WTC11 (cell line): ENCODE measurements at regions not wholly inside any gene's neighbourhood (a gene's known extent, or its start where the extent isn't known, plus 50 kb on each side); places are given as distances from the start of the nearest gene placed in this dataset.

ENCODE experiments used
- ATAC-seq: fragments of 200-7000 bp; cut with Tn5 transposase; 2 replicates; pipeline ENCODE4 v1.10.0; 2021; ENCODE audit warnings: mild to moderate bottlenecking, moderate library complexity
- CTCF ChIA-PET: fragments of 300-600 bp; sonication (Branson Sonifier 250); formaldehyde crosslinking; loops from one replicate; lab custom pipeline; 2021; ENCODE audit warnings: antibody characterized with exemption; lab: Charles Lee
- POLR2A ChIA-PET: fragments of 350-600 bp; sonication (Branson Sonifier 250); formaldehyde crosslinking; loops from one replicate; lab custom pipeline; 2021; ENCODE audit warnings: antibody characterized with exemption; lab: Charles Lee
- DNase-seq: peaks from one replicate; pipeline ENCODE4 v3.0.0; 2021; ENCODE audit warnings: low spot score
- H3K27ac Mint-ChIP-seq: 2 replicates; pipeline ENCODE4 v1.8.0; 2021; ENCODE audit warnings: mixed read lengths
- H3K27me3 Mint-ChIP-seq: 2 replicates; pipeline ENCODE4 v1.8.0; 2021; ENCODE audit warnings: low read depth, mild to moderate bottlenecking, moderate library complexity, mixed read lengths
- H3K36me3 Mint-ChIP-seq: 2 replicates; pipeline ENCODE4 v1.8.0; 2021; ENCODE audit warnings: mixed read lengths
- H3K4me1 Mint-ChIP-seq: 2 replicates; pipeline ENCODE4 v1.8.0; 2022; ENCODE audit warnings: mixed read lengths
- H3K4me3 Mint-ChIP-seq: 2 replicates; pipeline ENCODE4 v1.8.0; 2021; ENCODE audit warnings: mild to moderate bottlenecking, moderate library complexity, mixed read lengths
- H3K9me3 Mint-ChIP-seq: 2 replicates; pipeline ENCODE4 v1.8.0; 2021; ENCODE audit warnings: mixed read lengths
- CBFB ChIP-seq: sonication (generic); formaldehyde crosslinking; IDR thresholded peaks from 2 replicates; pipeline ENCODE4 v1.8.1; 2022; ENCODE audit warnings: mild to moderate bottlenecking, low read depth, missing genetic modification reagents
- CDX4 ChIP-seq: fragments of 250-450 bp; sonication (Bioruptor Pico); IDR thresholded peaks from 2 replicates; pipeline ENCODE4 v1.9.0; 2021; ENCODE audit warnings: moderate library complexity, mild to moderate bottlenecking, inconsistent platforms, borderline replicate concordance
- CREB1 ChIP-seq: sonication (generic); formaldehyde crosslinking; IDR thresholded peaks from 2 replicates; pipeline ENCODE4 v1.8.0; 2023; ENCODE audit warnings: mild to moderate bottlenecking, missing genetic modification reagents
- FOXP1 ChIP-seq: sonication (generic); formaldehyde crosslinking; IDR thresholded peaks from 2 replicates; pipeline ENCODE4 v1.8.0; 2022; ENCODE audit warnings: missing genetic modification reagents, mild to moderate bottlenecking, moderate library complexity, borderline replicate concordance
- HMGA2 ChIP-seq: fragments of 250-450 bp; sonication (Bioruptor Pico); IDR thresholded peaks from 2 replicates; pipeline ENCODE4 v1.4.0; 2021; ENCODE audit warnings: mild to moderate bottlenecking, moderate library complexity
- SP1 ChIP-seq: sonication (generic); formaldehyde crosslinking; conservative IDR thresholded peaks from 2 replicates; pipeline ENCODE4 v1.8.1; 2022; ENCODE audit warnings: missing genetic modification reagents
- STAT6 ChIP-seq: sonication (generic); formaldehyde crosslinking; conservative IDR thresholded peaks from 2 replicates; pipeline ENCODE4 v1.8.1; 2023; ENCODE audit warnings: mild to moderate bottlenecking, low read depth, missing genetic modification reagents, moderate library complexity
- USF1 ChIP-seq: sonication (generic); formaldehyde crosslinking; IDR thresholded peaks from 2 replicates; pipeline ENCODE4 v1.8.0; 2022; ENCODE audit warnings: mild to moderate bottlenecking, missing genetic modification reagents
- ZBTB21 ChIP-seq: sonication (generic); formaldehyde crosslinking; IDR thresholded peaks from 2 replicates; pipeline ENCODE4 v1.8.1; 2023; ENCODE audit warnings: mild to moderate bottlenecking, missing genetic modification reagents, borderline replicate concordance
- ZNF263 ChIP-seq: sonication (generic); formaldehyde crosslinking; IDR thresholded peaks from 2 replicates; pipeline ENCODE4 v1.8.1; 2022; ENCODE audit warnings: low read depth, mild to moderate bottlenecking, moderate library complexity, missing genetic modification reagents
- ZNF425 ChIP-seq: fragments of 250-450 bp; sonication (Bioruptor Pico); conservative IDR thresholded peaks from 2 replicates; pipeline ENCODE4 v1.9.0; 2021; ENCODE audit warnings: mild to moderate bottlenecking
- ZNF512 ChIP-seq: sonication (generic); formaldehyde crosslinking; IDR thresholded peaks from 2 replicates; pipeline ENCODE4 v1.8.1; 2022; ENCODE audit warnings: missing genetic modification reagents, borderline replicate concordance

GRCh38 chr5:125125031-125125823, 378.8 kb upstream of the ZNF608 start:
- TF ChIP-seq CBFB (no peak), FOXP1 (CRISPR knock-in tag) (no peak), STAT6 (CRISPR knock-in tag) (no peak), ZNF263 (CRISPR knock-in tag) (no peak), CDX4 (CRISPR knock-in tag) (no peak), CREB1 (no peak)
- TF ChIP-seq, all 79 proteins: peak for 0
- ChIA-PET CTCF (no interaction called here), POLR2A (no interaction called here)
- Mint-ChIP-seq H3K9me3 (no peaks in the 10 kb centered on the region), H3K27me3 (no peaks in the 10 kb centered on the region), H3K4me3 (no peak overlapping the region), H3K27ac (no peak overlapping the region), H3K4me1 (peaks cover 4% of the 10 kb centered on the region), H3K36me3 (no peaks in the 10 kb centered on the region)
- no peak for DNase-seq
- ATAC-seq: no peak

- DNase-seq (no peak), ATAC-seq (no peak)
- POLR2A ChIA-PET: no interaction called here
- H3K4me3 Mint-ChIP-seq: no peak overlapping the region
- no peaks in the 10 kb centered on the region for H3K4me1 Mint-ChIP-seq
- H3K9me3 Mint-ChIP-seq: no peaks in the 10 kb centered on the region
- no peak overlapping the region for H3K27ac Mint-ChIP-seq
- TF ChIP-seq FOXP1 (CRISPR knock-in tag) (no peak), ZNF512 (CRISPR knock-in tag) (no peak), SP1 (CRISPR knock-in tag) (no peak), HMGA2 (no peak), CBFB (no peak), USF1 (CRISPR knock-in tag) (no peak), ZBTB21 (CRISPR knock-in tag) (no peak), ZNF425 (no peak)
- CTCF ChIA-PET: no interaction called here
- no peaks in the 10 kb centered on the region for H3K36me3 Mint-ChIP-seq
- H3K27me3 Mint-ChIP-seq: no peaks in the 10 kb centered on the region
Observed at GRCh38 chr5:125126050-125126449, 379.6 kb upstream of the ZNF608 start.
